Neural progenitor cell (in vitro differentiated cells): ENCODE measurements at regions not wholly inside any gene's neighbourhood (a gene's known extent, or its start where the extent isn't known, plus 50 kb on each side); places are given as distances from the start of the nearest gene placed in this dataset.

Experiments used
- DNase-seq: peaks from one replicate; pipeline ENCODE4 v3.0.0-alpha.2; 2016; ENCODE audit warnings: low spot score
- H2AFZ ChIP-seq: fragments of 200-600 bp; sonication (generic); replicated peaks from 2 replicates; pipeline ENCODE4 v1.6.1; 2016; ENCODE audit warnings: antibody characterized with exemption
- H3F3A ChIP-seq: fragments of 200-600 bp; sonication (generic); 2 replicates; pipeline ENCODE4 v1.6.1; 2016; ENCODE audit warnings: antibody characterized with exemption, low read depth
- H3K27ac ChIP-seq: fragments of 200-600 bp; sonication (generic); 2 replicates; pipeline ENCODE4 v1.5.1; 2016; ENCODE audit warnings: mild to moderate bottlenecking
- H3K27me3 ChIP-seq: fragments of 200-600 bp; sonication (generic); 2 replicates; pipeline ENCODE4 v1.6.1; 2016; ENCODE audit warnings: mild to moderate bottlenecking, moderate library complexity
- H3K36me3 ChIP-seq: fragments of 200-600 bp; sonication (generic); 2 replicates; pipeline ENCODE4 v1.5.1; 2016
- H3K4me1 ChIP-seq: fragments of 200-600 bp; sonication (generic); 2 replicates; pipeline ENCODE4 v1.6.1; 2016; ENCODE audit warnings: mixed run types
- H3K4me2 ChIP-seq: fragments of 200-600 bp; sonication (generic); 2 replicates; pipeline ENCODE4 v1.6.1; 2016
- H3K4me3 ChIP-seq: fragments of 200-600 bp; sonication (generic); 2 replicates; pipeline ENCODE4 v1.5.1; 2016
- H3K79me2 ChIP-seq: fragments of 200-600 bp; sonication (generic); 2 replicates; pipeline ENCODE4 v1.6.1; 2016; ENCODE audit warnings: low read depth
- H3K9ac ChIP-seq: fragments of 200-600 bp; sonication (generic); 2 replicates; pipeline ENCODE4 v1.6.1; 2016
- H3K9me3 ChIP-seq: fragments of 200-600 bp; sonication (generic); 2 replicates; pipeline ENCODE4 v1.5.1; 2016; ENCODE audit warnings: low read depth
- H4K20me1 ChIP-seq: fragments of 200-600 bp; sonication (generic); 2 replicates; pipeline ENCODE4 v1.6.1; 2016; ENCODE audit warnings: low read depth
- H3K27ac Mint-ChIP-seq: 3 replicates; pipeline ENCODE4 v1.8.0; 2021; ENCODE audit warnings: mixed read lengths
- H3K27me3 Mint-ChIP-seq: 2 replicates; pipeline ENCODE4 v1.8.0; 2022; ENCODE audit warnings: low read depth, mild to moderate bottlenecking, inconsistent platforms, moderate library complexity, mixed read lengths; ENCODE audit not compliant: insufficient read depth
- H3K36me3 Mint-ChIP-seq: 3 replicates; pipeline ENCODE4 v1.8.0; 2021; ENCODE audit warnings: mixed read lengths
- H3K4me1 Mint-ChIP-seq: 3 replicates; pipeline ENCODE4 v1.8.0; 2021; ENCODE audit warnings: mixed read lengths
- H3K4me3 Mint-ChIP-seq: 3 replicates; pipeline ENCODE4 v1.8.0; 2021; ENCODE audit warnings: mild to moderate bottlenecking, moderate library complexity, mixed read lengths
- H3K9me3 Mint-ChIP-seq: 3 replicates; pipeline ENCODE4 v1.8.0; 2020; ENCODE audit warnings: mixed read lengths
- EZH2 ChIP-seq: fragments of 200-600 bp; sonication (generic); IDR thresholded peaks from 2 replicates; pipeline ENCODE4 v1.6.1; 2017; ENCODE audit warnings: antibody characterized with exemption, mild to moderate bottlenecking, moderate library complexity
- EZH2phosphoT487 ChIP-seq: fragments of 200-600 bp; sonication (generic); IDR thresholded peaks from 2 replicates; pipeline ENCODE4 v1.6.1; 2017; ENCODE audit warnings: antibody characterized with exemption
- TF ChIP-seq, protein P1 (sequence below): fragments of 200-600 bp; sonication (generic); IDR thresholded peaks from 2 replicates; pipeline ENCODE4 v1.5.1; 2017; ENCODE audit warnings: antibody characterized with exemption, mild to moderate bottlenecking

DNA sequence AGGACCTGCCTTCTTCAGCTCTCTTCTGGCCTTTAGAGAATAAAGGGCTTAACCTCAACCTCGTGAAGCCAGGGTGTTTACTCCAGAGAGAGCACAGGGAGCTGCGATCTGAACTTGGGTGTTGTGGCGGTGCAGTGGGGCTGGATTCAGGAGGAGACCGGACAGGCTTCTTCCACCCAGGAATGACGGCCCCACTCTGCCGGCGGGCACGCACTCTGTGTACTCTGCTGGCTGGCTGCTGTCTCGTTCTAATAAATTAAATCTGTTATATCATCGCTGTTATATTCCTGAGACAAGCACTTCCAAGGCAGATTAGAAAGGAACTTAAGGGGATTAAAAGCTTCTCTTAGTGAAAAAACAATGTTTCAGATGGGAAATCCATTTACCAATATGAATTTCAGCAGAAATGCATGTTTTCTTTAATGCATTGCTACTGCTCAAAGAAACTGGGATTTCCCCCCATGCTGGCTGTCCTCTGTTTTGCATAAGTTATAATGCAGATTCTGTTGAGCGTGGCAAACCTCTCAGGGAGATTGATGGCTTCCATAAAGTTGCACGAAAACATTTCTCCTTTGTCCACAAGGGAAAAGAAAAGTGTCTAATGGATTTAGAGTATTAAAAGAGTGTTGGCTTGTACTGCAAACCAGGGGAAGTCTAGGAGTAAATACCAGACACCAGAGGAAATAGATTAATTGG lies 168.6 kb upstream of the IRX3 start:
- no peaks in the 10 kb centered on the region for H3K9me3 ChIP-seq

DNA sequence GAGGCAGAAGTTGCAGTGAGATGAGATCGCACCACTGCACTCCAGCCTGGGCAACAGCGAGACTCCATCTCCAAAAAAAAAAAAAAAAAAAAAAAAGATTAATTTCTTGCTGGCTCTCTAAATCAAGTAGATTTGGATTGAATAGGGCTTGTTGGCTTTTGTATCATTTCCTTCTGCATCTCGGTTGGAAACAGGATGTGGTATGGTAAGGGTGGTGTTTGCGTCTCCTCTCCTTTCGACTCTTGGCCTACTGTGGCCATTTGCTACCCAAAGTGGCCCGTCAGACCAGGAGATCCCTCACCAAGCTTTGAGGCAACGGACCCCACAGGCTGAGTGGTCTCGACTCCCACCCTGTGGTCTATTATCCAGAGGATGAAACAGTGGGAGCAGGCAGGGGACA lies 168.0 kb upstream of the IRX3 start:
- Histone ChIP-seq H3K36me3 (no peaks in the 10 kb centered on the region), H3K79me2 (no peaks in the 10 kb centered on the region), H2AFZ (no peak overlapping the region), H3K27ac (no peak overlapping the region), H3K9me3 (no peaks in the 10 kb centered on the region), H3F3A (no peaks in the 10 kb centered on the region), H3K4me2 (no peak overlapping the region), H3K4me1 (no peaks in the 10 kb centered on the region), H3K27me3 (no peaks in the 10 kb centered on the region), H3K9ac (no peak overlapping the region), H3K4me3 (no peak overlapping the region), H4K20me1 (no peaks in the 10 kb centered on the region)
- no peak for DNase-seq
- Mint-ChIP-seq H3K4me3 (no peak overlapping the region), H3K9me3 (peaks cover 2% of the 10 kb centered on the region), H3K36me3 (peaks cover 2% of the 10 kb centered on the region), H3K27ac (no peak overlapping the region), H3K4me1 (peaks cover 35% of the 10 kb centered on the region), H3K27me3 (peaks cover 15% of the 10 kb centered on the region)
- TF ChIP-seq EZH2phosphoT487 (no peak), EZH2 (no peak)
- TF ChIP-seq, protein P1, sequence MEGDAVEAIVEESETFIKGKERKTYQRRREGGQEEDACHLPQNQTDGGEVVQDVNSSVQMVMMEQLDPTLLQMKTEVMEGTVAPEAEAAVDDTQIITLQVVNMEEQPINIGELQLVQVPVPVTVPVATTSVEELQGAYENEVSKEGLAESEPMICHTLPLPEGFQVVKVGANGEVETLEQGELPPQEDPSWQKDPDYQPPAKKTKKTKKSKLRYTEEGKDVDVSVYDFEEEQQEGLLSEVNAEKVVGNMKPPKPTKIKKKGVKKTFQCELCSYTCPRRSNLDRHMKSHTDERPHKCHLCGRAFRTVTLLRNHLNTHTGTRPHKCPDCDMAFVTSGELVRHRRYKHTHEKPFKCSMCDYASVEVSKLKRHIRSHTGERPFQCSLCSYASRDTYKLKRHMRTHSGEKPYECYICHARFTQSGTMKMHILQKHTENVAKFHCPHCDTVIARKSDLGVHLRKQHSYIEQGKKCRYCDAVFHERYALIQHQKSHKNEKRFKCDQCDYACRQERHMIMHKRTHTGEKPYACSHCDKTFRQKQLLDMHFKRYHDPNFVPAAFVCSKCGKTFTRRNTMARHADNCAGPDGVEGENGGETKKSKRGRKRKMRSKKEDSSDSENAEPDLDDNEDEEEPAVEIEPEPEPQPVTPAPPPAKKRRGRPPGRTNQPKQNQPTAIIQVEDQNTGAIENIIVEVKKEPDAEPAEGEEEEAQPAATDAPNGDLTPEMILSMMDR = no peak

More for the DNA sequence above, 168.6 kb upstream of the IRX3 start:
- no peak for TF ChIP-seq EZH2phosphoT487
- no peak for TF ChIP-seq EZH2
- TF ChIP-seq, protein P1 = no peak
- Histone ChIP-seq H3K36me3 (no peaks in the 10 kb centered on the region), H3K4me2 (no peak overlapping the region), H3K4me3 (no peak overlapping the region), H3K79me2 (no peaks in the 10 kb centered on the region), H3F3A (no peaks in the 10 kb centered on the region), H3K27ac (no peak overlapping the region), H4K20me1 (no peaks in the 10 kb centered on the region), H3K4me1 (no peaks in the 10 kb centered on the region), H2AFZ (no peak overlapping the region), H3K9ac (no peak overlapping the region), H3K27me3 (no peaks in the 10 kb centered on the region)
- no peak for DNase-seq
- Mint-ChIP-seq H3K4me1 (peaks cover 38% of the 10 kb centered on the region), H3K4me3 (no peak overlapping the region), H3K36me3 (peaks cover 2% of the 10 kb centered on the region), H3K27ac (no peak overlapping the region), H3K27me3 (peaks cover 15% of the 10 kb centered on the region), H3K9me3 (peaks cover 2% of the 10 kb centered on the region)

DNA sequence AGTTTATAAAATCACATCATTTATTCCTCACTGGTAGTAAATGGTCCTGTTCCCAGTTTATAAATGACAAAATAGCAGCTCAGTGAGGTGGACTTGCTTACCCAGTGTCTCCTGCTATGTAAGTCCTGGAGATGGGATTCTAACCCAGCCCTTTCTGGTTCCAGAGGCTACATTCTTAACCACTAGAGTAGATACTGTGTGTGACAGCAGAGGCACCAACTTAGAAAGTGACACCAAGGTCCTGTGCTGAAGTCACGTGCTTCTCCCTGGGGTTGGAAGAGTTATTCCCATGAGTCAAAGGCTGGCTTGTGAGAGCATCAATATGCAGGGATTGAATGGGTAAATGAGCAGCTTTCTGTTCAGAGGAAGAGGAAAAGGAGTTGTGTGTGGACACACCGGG lies 167.3 kb upstream of the IRX3 start:
- no peaks in the 10 kb centered on the region for H3F3A ChIP-seq
- H3K4me2 ChIP-seq = no peak overlapping the region
- Mint-ChIP-seq H3K9me3 (peaks cover 2% of the 10 kb centered on the region), H3K36me3 (peaks cover 2% of the 10 kb centered on the region), H3K4me1 (peaks cover 30% of the 10 kb centered on the region), H3K4me3 (no peak overlapping the region), H3K27me3 (peaks cover 18% of the 10 kb centered on the region), H3K27ac (peak overlapping the region; percentile 29)
- no peaks in the 10 kb centered on the region for H3K9me3 ChIP-seq
- DNase-seq = no peak
- no peaks in the 10 kb centered on the region for H3K4me1 ChIP-seq
- TF ChIP-seq EZH2 (no peak), EZH2phosphoT487 (no peak)
- TF ChIP-seq, protein P1 = no peak
- no peak overlapping the region for H3K27ac ChIP-seq
- H3K79me2 ChIP-seq = no peaks in the 10 kb centered on the region
- H4K20me1 ChIP-seq = no peaks in the 10 kb centered on the region
- H3K36me3 ChIP-seq = no peaks in the 10 kb centered on the region
- H3K27me3 ChIP-seq = no peaks in the 10 kb centered on the region
- H3K9ac ChIP-seq = no peak overlapping the region
- no peak overlapping the region for H3K4me3 ChIP-seq
- no peak overlapping the region for H2AFZ ChIP-seq
